GOT3 (cell line): ENCODE measurements at regions not wholly inside any gene's neighbourhood (a gene's known extent, or its start where the extent isn't known, plus 50 kb on each side); places are given as distances from the start of the nearest gene placed in this dataset.
"Not testable (repeated sequence)": the region's sequence is repeated elsewhere in the genome, so short reads cannot be mapped to it uniquely, and the experiment has no call there.

ENCODE experiments used
- DNase-seq: peaks from one replicate; lab custom pipeline; 2025; ENCODE audit warnings: mixed read lengths; lab: John Stamatoyannopoulos, UW

GRCh38 chr2:122542646-122543045 lies 787.2 kb downstream of the TSN start:
- no peak for DNase-seq

GRCh38 chr2:122543815-122544214 lies 788.4 kb downstream of the TSN start:
- DNase-seq = no peak

GRCh38 chr2:122545821-122546220 lies 790.4 kb downstream of the TSN start:
- no peak for DNase-seq

- DNase-seq = no peak
Measured at GRCh38 chr2:122562775-122563174, 807.3 kb downstream of the TSN start.

- no peak for DNase-seq
Measured at GRCh38 chr2:122563781-122564180, 808.3 kb downstream of the TSN start.

GRCh38 chr2:122564843-122565242 lies 809.4 kb downstream of the TSN start:
- DNase-seq = no peak

- no peak for DNase-seq
Measured at GRCh38 chr2:122565364-122565763, 809.9 kb downstream of the TSN start.

GRCh38 chr2:122570641-122571040 lies 815.2 kb downstream of the TSN start:
- no peak for DNase-seq

- not testable (repeated sequence) for DNase-seq
Measured at GRCh38 chr2:122571471-122571870, 816.0 kb downstream of the TSN start.

GRCh38 chr2:122575076-122575475 lies 819.6 kb downstream of the TSN start:
- DNase-seq = no peak

GRCh38 chr2:122583159-122583917 lies 827.9 kb downstream of the TSN start:
- DNase-seq = no peak

GRCh38 chr2:122590524-122590923 lies 835.1 kb downstream of the TSN start:
- DNase-seq = no peak

- no peak for DNase-seq
Measured at GRCh38 chr2:122595065-122595464, 839.6 kb downstream of the TSN start.

GRCh38 chr2:122596598-122596997 lies 841.1 kb downstream of the TSN start:
- no peak for DNase-seq

- no peak for DNase-seq
Measured at GRCh38 chr2:122598784-122599183, 843.3 kb downstream of the TSN start.

- no peak for DNase-seq
Measured at GRCh38 chr2:122610948-122611609, 855.6 kb downstream of the TSN start.

GRCh38 chr2:122622934-122623333 lies 867.5 kb downstream of the TSN start:
- DNase-seq = no peak

GRCh38 chr2:122627388-122627787 lies 871.9 kb downstream of the TSN start:
- DNase-seq = no peak

GRCh38 chr2:122634256-122634655 lies 878.8 kb downstream of the TSN start:
- DNase-seq = no peak

GRCh38 chr2:122634920-122635319 lies 879.5 kb downstream of the TSN start:
- no peak for DNase-seq

GRCh38 chr2:122635686-122636085 lies 880.2 kb downstream of the TSN start:
- DNase-seq = no peak

GRCh38 chr2:122636097-122636496 lies 880.6 kb downstream of the TSN start:
- no peak for DNase-seq

- no peak for DNase-seq
Measured at GRCh38 chr2:122639176-122639575, 883.7 kb downstream of the TSN start.

- no peak for DNase-seq
Measured at GRCh38 chr2:122639711-122640110, 884.3 kb downstream of the TSN start.
